H1 (cell line): ENCODE measurements at regions not wholly inside any gene's neighbourhood (a gene's known extent, or its start where the extent isn't known, plus 50 kb on each side); places are given as distances from the start of the nearest gene placed in this dataset.

Experiments
- CTCF ChIA-PET: fragments of 300-600 bp; sonication (Branson Sonifier 250); formaldehyde crosslinking; loops from one replicate; lab custom pipeline; 2021; ENCODE audit not compliant: partially characterized antibody; lab: Charles Lee
- POLR2A ChIA-PET: fragments of 300-600 bp; sonication (Branson Sonifier 250); formaldehyde crosslinking; loops from one replicate; lab custom pipeline; 2021; ENCODE audit warnings: inconsistent platforms; ENCODE audit not compliant: partially characterized antibody; lab: Charles Lee
- DNase-seq, 2 experiments: peaks; one replicate each; pipeline versions ENCODE4 v3.0.0 to v3.0.0-alpha.2; 2010 to 2022; ENCODE audit warnings: low spot score in 2 of 2, low read depth in 1 of 2, mixed read lengths in 1 of 2
- FAIRE-seq: peaks from 2 replicates; lab custom pipeline; 2011; peaks lifted over from hg19 to GRCh38; lab: Jason Lieb, UNC
- H2AFZ ChIP-seq: 2 replicates; pipeline ENCODE4 v1.8.1; 2012; ENCODE audit warnings: low read length, inconsistent platforms
- H2AK5ac ChIP-seq: 2 replicates; pipeline ENCODE4 v1.6.1; 2013; ENCODE audit warnings: low read depth, low read length
- H2BK120ac ChIP-seq: replicated peaks from 2 replicates; pipeline ENCODE3; 2013; ENCODE audit warnings: low read depth, low read length, inconsistent platforms
- H2BK12ac ChIP-seq: 2 replicates; pipeline ENCODE4 v1.6.1; 2013; ENCODE audit warnings: low read depth, low read length
- H2BK15ac ChIP-seq: 2 replicates; pipeline ENCODE4 v1.6.1; 2013; ENCODE audit warnings: low read length
- H2BK20ac ChIP-seq: 2 replicates; pipeline ENCODE4 v1.6.1; 2013; ENCODE audit warnings: low read length
- H2BK5ac ChIP-seq: 2 replicates; pipeline ENCODE4 v1.6.1; 2013; ENCODE audit warnings: low read depth, low read length
- H3K14ac ChIP-seq: 2 replicates; pipeline ENCODE4 v1.6.1; 2013; ENCODE audit warnings: inconsistent platforms; ENCODE audit not compliant: insufficient read length
- H3K18ac ChIP-seq: 2 replicates; pipeline ENCODE4 v1.6.1; 2013; ENCODE audit warnings: low read length; ENCODE audit errors: extremely low read depth
- H3K23ac ChIP-seq: 2 replicates; pipeline ENCODE4 v1.6.1; 2013; ENCODE audit warnings: inconsistent platforms; ENCODE audit not compliant: insufficient read length
- H3K23me2 ChIP-seq: 2 replicates; pipeline ENCODE4 v1.6.1; 2013; ENCODE audit warnings: low read depth, low read length
- H3K27ac ChIP-seq: 2 replicates; pipeline ENCODE4 v1.6.1; 2011; ENCODE audit warnings: low read depth, low read length, inconsistent platforms
- H3K27me3 ChIP-seq, 4 experiments: replicated peaks in 1 of 4; 1 replicate in 1 of 4; 2 replicates in 3 of 4; pipeline versions ENCODE4 v1.6.1 to v1.8.1; 2011 to 2013; ENCODE audit warnings: low read length in 3 of 4, mild to moderate bottlenecking in 3 of 4, inconsistent platforms in 2 of 4, mixed read lengths in 2 of 4, moderate library complexity in 1 of 4; ENCODE audit not compliant: control insufficient read depth in 3 of 4, insufficient read depth in 3 of 4; ENCODE audit errors: extremely low read depth in 1 of 4
- H3K36me3 ChIP-seq, 4 experiments: 2 replicates each; pipeline versions ENCODE4 v1.6.1 to v1.8.1; 2011 to 2013; ENCODE audit warnings: mild to moderate bottlenecking in 4 of 4, low read length in 3 of 4, moderate library complexity in 2 of 4, control low read depth in 1 of 4, inconsistent platforms in 1 of 4; ENCODE audit not compliant: insufficient read depth in 4 of 4, control insufficient read depth in 2 of 4
- H3K4ac ChIP-seq: replicated peaks from 2 replicates; pipeline ENCODE3; 2013; ENCODE audit warnings: low read length, low read depth, mixed read lengths, inconsistent platforms; ENCODE audit not compliant: insufficient read length
- H3K4me1 ChIP-seq, 4 experiments: replicated peaks in 1 of 4; 1 replicate in 1 of 4; 2 replicates in 3 of 4; pipeline versions ENCODE4 v1.6.1 to v1.8.1; 2011 to 2013; ENCODE audit warnings: low read length in 3 of 4, inconsistent platforms in 2 of 4, mixed read lengths in 1 of 4; ENCODE audit not compliant: insufficient read depth in 4 of 4, control insufficient read depth in 3 of 4
- H3K4me2 ChIP-seq, 2 experiments: 2 replicates each; pipeline versions ENCODE4 v1.6.1 to v1.8.1; 2011 to 2013; ENCODE audit warnings: low read depth in 2 of 2, low read length in 2 of 2, control low read depth in 1 of 2, inconsistent platforms in 1 of 2, mild to moderate bottlenecking in 1 of 2; ENCODE audit not compliant: insufficient read depth in 1 of 2
- H3K4me3 ChIP-seq, 4 experiments: fragments of 200-600, 300-600 bp in 1 of 4; sonication (generic), shearing (Covaris generic), sonication (Bioruptor Twin) in 1 of 4; 2 replicates each; pipeline versions ENCODE4 v1.5.1 to v1.8.1; 2011 to 2016; ENCODE audit warnings: low read length in 4 of 4, low read depth in 3 of 4, control low read depth in 2 of 4, inconsistent platforms in 2 of 4, mild to moderate bottlenecking in 2 of 4, mixed read lengths in 1 of 4, moderate library complexity in 1 of 4; ENCODE audit not compliant: insufficient read depth in 2 of 4; ENCODE audit errors: extremely low read depth in 1 of 4
- H3K56ac ChIP-seq: replicated peaks from 2 replicates; pipeline ENCODE3; 2013; ENCODE audit warnings: low read depth, mild to moderate bottlenecking, mixed read lengths, low read length, inconsistent platforms; ENCODE audit not compliant: insufficient read length
- H3K79me1 ChIP-seq: 2 replicates; pipeline ENCODE4 v1.6.1; 2013; ENCODE audit warnings: low read depth, low read length, control low read depth
- H3K79me2 ChIP-seq, 2 experiments: 2 replicates each; pipeline versions ENCODE4 v1.6.1 to v1.8.1; 2012 to 2013; ENCODE audit warnings: low read length in 2 of 2, mild to moderate bottlenecking in 2 of 2, inconsistent platforms in 1 of 2; ENCODE audit not compliant: insufficient read depth in 2 of 2, control insufficient read depth in 1 of 2
- H3K9ac ChIP-seq, 4 experiments: replicated peaks in 1 of 4; 1 replicate in 1 of 4; 2 replicates in 3 of 4; pipeline versions ENCODE4 v1.6.1 to v1.8.1; 2011 to 2013; ENCODE audit warnings: low read depth in 3 of 4, low read length in 3 of 4, control low read depth in 2 of 4, mild to moderate bottlenecking in 2 of 4, moderate library complexity in 2 of 4, inconsistent platforms in 1 of 4; ENCODE audit errors: extremely low read depth in 1 of 4
- H3K9me3 ChIP-seq, 2 experiments: 2 replicates each; pipeline versions ENCODE4 v1.6.1 to v1.8.1; 2012 to 2013; ENCODE audit warnings: mild to moderate bottlenecking in 2 of 2, moderate library complexity in 2 of 2, control low read depth in 1 of 2, inconsistent platforms in 1 of 2, low read depth in 1 of 2, low read length in 1 of 2, mixed read lengths in 1 of 2; ENCODE audit not compliant: insufficient read depth in 2 of 2
- H4K20me1 ChIP-seq, 2 experiments: replicated peaks in 1 of 2; 2 replicates each; pipeline versions ENCODE3 to v1.8.1; 2011 to 2013; ENCODE audit warnings: inconsistent platforms in 2 of 2, low read length in 2 of 2, mild to moderate bottlenecking in 1 of 2; ENCODE audit not compliant: insufficient read depth in 2 of 2, control insufficient read depth in 1 of 2
- H4K5ac ChIP-seq: 2 replicates; pipeline ENCODE4 v1.6.1; 2013; ENCODE audit warnings: low read length, low read depth, mixed read lengths, inconsistent platforms; ENCODE audit not compliant: insufficient read length
- H4K8ac ChIP-seq: 2 replicates; pipeline ENCODE4 v1.8.0; 2013; ENCODE audit warnings: mild to moderate bottlenecking, moderate library complexity, low read length, inconsistent platforms; ENCODE audit not compliant: insufficient read depth; ENCODE audit errors: extremely low read depth
- H4K91ac ChIP-seq: replicated peaks from 2 replicates; pipeline ENCODE3; 2013; ENCODE audit warnings: low read length, mixed read lengths, inconsistent platforms; ENCODE audit not compliant: insufficient read length
- BACH1 ChIP-seq: IDR thresholded peaks from 2 replicates; pipeline ENCODE4 v1.6.1; 2012; ENCODE audit warnings: low read length, improper control_type of control experiment
- BCL11A ChIP-seq, 2 experiments: IDR thresholded peaks; one replicate each; pipeline ENCODE4 v1.6.1; 2011; ENCODE audit warnings: low read depth in 2 of 2, low read length in 2 of 2, mild to moderate bottlenecking in 2 of 2
- EZH2 ChIP-seq: fragments of 200-600 bp; sonication (generic); IDR thresholded peaks from 2 replicates; pipeline ENCODE4 v1.7.1; 2012; ENCODE audit warnings: low read depth, mild to moderate bottlenecking, moderate library complexity, low read length, inconsistent platforms; ENCODE audit not compliant: severe bottlenecking
- GABPA ChIP-seq: IDR thresholded peaks from 2 replicates; pipeline ENCODE4 v1.6.1; 2011; ENCODE audit warnings: mild to moderate bottlenecking, low read length, moderate library complexity, borderline replicate concordance; ENCODE audit not compliant: insufficient read depth
- NANOG ChIP-seq: IDR thresholded peaks from 2 replicates; pipeline ENCODE4 v1.6.1; 2011; ENCODE audit warnings: low read length, low read depth, mild to moderate bottlenecking, inconsistent platforms; ENCODE audit not compliant: insufficient read depth, poor library complexity, severe bottlenecking
- NRF1 ChIP-seq: IDR thresholded peaks from 2 replicates; pipeline ENCODE4 v1.6.1; 2011; ENCODE audit warnings: mild to moderate bottlenecking, low read depth, low read length, improper control_type of control experiment
- RAD21 ChIP-seq, 2 experiments: IDR thresholded peaks in 1 of 2; conservative IDR thresholded peaks in 1 of 2; 2 replicates each; pipeline ENCODE4 v1.6.1; 2011; ENCODE audit warnings: low read depth in 2 of 2, low read length in 2 of 2, improper control_type of control experiment in 1 of 2, inconsistent platforms in 1 of 2, mild to moderate bottlenecking in 1 of 2, moderate library complexity in 1 of 2
- SP1 ChIP-seq: IDR thresholded peaks from 2 replicates; pipeline ENCODE4 v1.6.1; 2011; ENCODE audit warnings: low read depth, low read length
- SRF ChIP-seq: IDR thresholded peaks from 2 replicates; pipeline ENCODE4 v1.6.1; 2011; ENCODE audit warnings: mild to moderate bottlenecking, low read depth, low read length, moderate library complexity
- TAF1 ChIP-seq: IDR thresholded peaks from 2 replicates; pipeline ENCODE4 v1.6.1; 2011; ENCODE audit warnings: mild to moderate bottlenecking, low read depth, low read length
- TAF7 ChIP-seq: optimal IDR thresholded peaks from 2 replicates; pipeline ENCODE3; 2011; ENCODE audit warnings: low read depth, mild to moderate bottlenecking, inconsistent platforms, low read length, moderate library complexity, borderline replicate concordance
- TCF12 ChIP-seq: IDR thresholded peaks from 2 replicates; pipeline ENCODE4 v1.6.1; 2011; ENCODE audit warnings: low read depth, mild to moderate bottlenecking, low read length
- TEAD4 ChIP-seq: IDR thresholded peaks from 2 replicates; pipeline ENCODE4 v1.6.1; 2012; ENCODE audit warnings: low read depth, low read length, inconsistent platforms, mixed read lengths
- USF2 ChIP-seq: IDR thresholded peaks from 2 replicates; pipeline ENCODE4 v1.6.1; 2011; ENCODE audit warnings: low read length, improper control_type of control experiment
- WGBS, 2 experiments: shearing (Covaris generic) in 1 of 2; methylation state at CpG; one replicate each; pipeline versions ENCODE4 v1.1.6 to v1.1.7; 2013 to 2015; ENCODE audit warnings: low lambda C conversion rate in 2 of 2, mixed read lengths in 2 of 2, inconsistent platforms in 1 of 2, low coverage in 1 of 2, missing lambda C conversion rate in 1 of 2; ENCODE audit not compliant: insufficient replicate concordance in 2 of 2, insufficient coverage in 1 of 2, insufficient read length in 1 of 2; ENCODE audit errors: extremely low coverage in 1 of 2, missing lambda C conversion rate in 1 of 2; 5-methylcytosine and 5-hydroxymethylcytosine counted together

GRCh38 chr6:82705579-82705978 is 342.0 kb downstream of the TPBG start:
- no peak overlapping the region for H3K18ac ChIP-seq
- H3K23ac ChIP-seq = no peak overlapping the region
- H2AK5ac ChIP-seq = no peak overlapping the region
- no peak overlapping the region for H2BK15ac ChIP-seq
- H2AFZ ChIP-seq = no peak overlapping the region
- H3K4ac ChIP-seq = no peak overlapping the region
- no peak overlapping the region for H4K5ac ChIP-seq
- H3K4me1 ChIP-seq = no peaks in the 10 kb centered on the region
- H3K56ac ChIP-seq = no peak overlapping the region
- FAIRE-seq = no peak
- H2BK120ac ChIP-seq = no peak overlapping the region
- POLR2A ChIA-PET = no interaction called here
- H3K36me3 ChIP-seq = no peaks in the 10 kb centered on the region
- H3K79me2 ChIP-seq = no peaks in the 10 kb centered on the region
- no peak overlapping the region for H2BK5ac ChIP-seq
- no peak overlapping the region for H3K9ac ChIP-seq
- H4K20me1 ChIP-seq = no peaks in the 10 kb centered on the region
- no peak overlapping the region for H2BK20ac ChIP-seq
- no peaks in the 10 kb centered on the region for H3K27me3 ChIP-seq
- no peak overlapping the region for H2BK12ac ChIP-seq
- H3K27ac ChIP-seq = no peak overlapping the region
- H3K4me2 ChIP-seq = no peak overlapping the region
- H4K91ac ChIP-seq = no peak overlapping the region
- H3K79me1 ChIP-seq = no peaks in the 10 kb centered on the region
- peaks cover 4% of the 10 kb centered on the region in 2 experiments; a peak in 3 of 4 replicates for H3K9me3 ChIP-seq
- peaks cover 2% of the 10 kb centered on the region; the same call in 1 of the 2 replicates for H3K23me2 ChIP-seq
- H3K14ac ChIP-seq = no peak overlapping the region
- CTCF ChIA-PET = interaction anchor here (1.0 to 1.7 kb wide), 2 partner anchors 14 to 350 kb away, joined by 3 to 6 read pairs; no protein-coding TSS in a partner anchor
- no peak overlapping the region for H3K4me3 ChIP-seq
- WGBS, 2 experiments = 93% methylated on average over 3 of the region's 3 CpGs; no CpG with 5 or more reads in 1 of the 2 experiments
- no peak overlapping the region for H4K8ac ChIP-seq
- DNase-seq = no peak
- TF ChIP-seq RAD21 (IDR thresholded peaks at IDR 0.05 in 1 of 2, conservative IDR thresholded peaks at IDR 0.05 in 1 of 2; ENCODE audit: low read depth in 2 of 2, low read length in 2 of 2) = no peak
- TF ChIP-seq TCF12 = no peak
- TF ChIP-seq NRF1 = no peak
- no peak for TF ChIP-seq TAF7
- TF ChIP-seq USF2 = no peak
- no peak for TF ChIP-seq NANOG
- no peak for TF ChIP-seq TAF1
- TF ChIP-seq SRF = no peak
- no peak for TF ChIP-seq BCL11A (IDR thresholded peaks at IDR 0.05; ENCODE audit: low read depth in 2 of 2, low read length in 2 of 2)
- no peak for TF ChIP-seq SP1
- TF ChIP-seq EZH2 = no peak
- no peak for TF ChIP-seq GABPA
- TF ChIP-seq BACH1 = no peak
- no peak for TF ChIP-seq TEAD4
